ENCODE measurements at regions not wholly inside any gene's neighbourhood (a gene's known extent, or its start where the extent isn't known, plus 50 kb on each side); places are given as distances from the start of the nearest gene placed in this dataset.

DNA sequence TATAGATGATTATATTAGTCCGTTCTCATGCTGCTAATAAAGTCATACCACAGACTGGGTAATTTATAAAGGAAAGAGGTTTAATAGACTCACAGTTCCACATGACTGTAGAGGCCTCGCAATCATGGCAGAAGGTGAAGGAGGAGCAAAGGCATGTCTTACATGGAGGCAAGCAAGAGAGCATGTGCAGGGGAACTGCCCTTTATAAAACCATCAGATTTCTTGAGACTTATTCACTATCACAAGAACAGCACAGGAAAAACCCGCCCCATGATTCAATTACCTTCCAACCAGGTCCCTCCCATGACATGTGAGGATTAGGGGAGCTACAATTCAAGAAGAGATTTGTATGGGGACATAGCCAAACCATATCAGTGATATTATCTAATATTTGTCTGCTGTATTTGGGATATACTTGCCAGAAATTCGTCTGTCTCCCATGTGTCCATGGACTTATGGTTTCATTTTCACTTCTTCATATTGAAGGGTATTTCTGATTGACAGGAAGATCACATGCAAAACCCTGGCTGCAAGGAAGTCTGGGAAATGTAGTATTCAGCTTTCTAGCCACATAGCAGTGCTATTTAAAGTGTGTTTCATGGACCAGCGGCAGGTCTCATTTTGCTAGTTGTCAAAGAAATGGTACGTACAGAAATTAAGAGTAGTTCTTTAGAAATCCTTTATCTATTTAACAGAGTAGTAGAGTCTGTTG is 50.5 kb upstream of the PAK5 start:
- peak overlapping the region; percentile 30; the same call in 1 of the 2 replicates for H3K4me3 ChIP-seq
- POLR2A ChIA-PET (ENCODE audit: unreplicated experiment), result no interaction called here
- CTCF ChIA-PET, result no interaction called here
- 0 out of 2 replicates have a peak, but pooled peaks cover 4% of the 10 kb centered on the region for H3K9me2 ChIP-seq (ENCODE audit: insufficient read depth)
- no peak overlapping the region for H3K27ac ChIP-seq
- no peaks in the 10 kb centered on the region for H3K27me3 ChIP-seq (ENCODE audit: insufficient read depth, low read depth)
- H3K4me2 ChIP-seq, result peak overlapping the region; percentile 63
- no peak for DNase-seq
- TF ChIP-seq, protein P1, sequence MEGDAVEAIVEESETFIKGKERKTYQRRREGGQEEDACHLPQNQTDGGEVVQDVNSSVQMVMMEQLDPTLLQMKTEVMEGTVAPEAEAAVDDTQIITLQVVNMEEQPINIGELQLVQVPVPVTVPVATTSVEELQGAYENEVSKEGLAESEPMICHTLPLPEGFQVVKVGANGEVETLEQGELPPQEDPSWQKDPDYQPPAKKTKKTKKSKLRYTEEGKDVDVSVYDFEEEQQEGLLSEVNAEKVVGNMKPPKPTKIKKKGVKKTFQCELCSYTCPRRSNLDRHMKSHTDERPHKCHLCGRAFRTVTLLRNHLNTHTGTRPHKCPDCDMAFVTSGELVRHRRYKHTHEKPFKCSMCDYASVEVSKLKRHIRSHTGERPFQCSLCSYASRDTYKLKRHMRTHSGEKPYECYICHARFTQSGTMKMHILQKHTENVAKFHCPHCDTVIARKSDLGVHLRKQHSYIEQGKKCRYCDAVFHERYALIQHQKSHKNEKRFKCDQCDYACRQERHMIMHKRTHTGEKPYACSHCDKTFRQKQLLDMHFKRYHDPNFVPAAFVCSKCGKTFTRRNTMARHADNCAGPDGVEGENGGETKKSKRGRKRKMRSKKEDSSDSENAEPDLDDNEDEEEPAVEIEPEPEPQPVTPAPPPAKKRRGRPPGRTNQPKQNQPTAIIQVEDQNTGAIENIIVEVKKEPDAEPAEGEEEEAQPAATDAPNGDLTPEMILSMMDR (conservative IDR thresholded peaks at IDR 0.05), result no peak
- no peak for TF ChIP-seq EZH2 (IDR thresholded peaks at IDR 0.05; ENCODE audit: low read depth)
- H3F3A ChIP-seq (ENCODE audit: insufficient read depth, low read depth), result no peaks in the 10 kb centered on the region
- H2AFZ ChIP-seq, result no peak overlapping the region
- H3K4me1 ChIP-seq (replicated peaks; ENCODE audit: insufficient read depth), result no peaks in the 10 kb centered on the region
- intact Hi-C loops (cut with micrococcal nuclease; ENCODE audit: unreplicated experiment), result no loop called here
- H4K20me1 ChIP-seq (ENCODE audit: insufficient read depth), result no peaks in the 10 kb centered on the region
- no peaks in the 10 kb centered on the region for H3K79me2 ChIP-seq (ENCODE audit: low read depth)
- H3K9me3 ChIP-seq (ENCODE audit: insufficient read depth, low read depth), result no peaks in the 10 kb centered on the region
- BruUV-seq (replicated peaks), result no TSS peak
- H3K36me3 ChIP-seq (ENCODE audit: low read depth), result no peaks in the 10 kb centered on the region

Data from PC-9 (cell line).